GM10248 (cell line): ENCODE measurements at regions not wholly inside any gene's neighbourhood (a gene's known extent, or its start where the extent isn't known, plus 50 kb on each side); places are given as distances from the start of the nearest gene placed in this dataset.

Experiments used
- CTCF ChIA-PET: fragments of 300-600 bp; sonication (Branson Sonifier 250); formaldehyde crosslinking; extraction: SDS; loops from one replicate; lab custom pipeline; 2021; ENCODE audit warnings: antibody characterized with exemption; lab: Yijun Ruan, JAX
- POLR2A ChIA-PET: fragments of 350-650 bp; sonication (Branson Sonifier 250); formaldehyde crosslinking; extraction: SDS; loops from one replicate; lab custom pipeline; 2020; ENCODE audit warnings: antibody characterized with exemption; lab: Yijun Ruan, JAX
- DNase-seq: peaks from one replicate; pipeline ENCODE4 v3.0.0; 2012; ENCODE audit errors: extremely low spot score
- CTCF ChIP-seq: IDR thresholded peaks from 2 replicates; pipeline ENCODE4 v1.5.1; 2012; ENCODE audit warnings: mild to moderate bottlenecking, low read depth; ENCODE audit errors: extremely low read depth, missing control alignments, control extremely low read depth

- TF ChIP-seq CTCF, result no peak
- no peak for DNase-seq
- ChIA-PET CTCF (no interaction called here), POLR2A (no interaction called here)
These were observed 388.1 kb upstream of the CHAC2 start for GRCh38 chr2:53379547-53379946.

GRCh38 chr2:53378791-53379190 is 388.8 kb upstream of the CHAC2 start:
- TF ChIP-seq CTCF, result no peak
- ChIA-PET CTCF (no interaction called here), POLR2A (no interaction called here)
- DNase-seq, result no peak

GRCh38 chr2:53373126-53373525 is 394.5 kb upstream of the CHAC2 start:
- TF ChIP-seq CTCF, result no peak

GRCh38 chr2:53366543-53366942 is 401.1 kb upstream of the CHAC2 start:
- DNase-seq, result no peak
- POLR2A ChIA-PET, result no interaction called here
- CTCF ChIA-PET, result no interaction called here
- TF ChIP-seq CTCF, result no peak

More at GRCh38 chr2:53373126-53373525, 394.5 kb upstream of the CHAC2 start:
- ChIA-PET CTCF (no interaction called here), POLR2A (no interaction called here)
- no peak for DNase-seq

- no peak for DNase-seq
- ChIA-PET POLR2A (no interaction called here), CTCF (no interaction called here)
- no peak for TF ChIP-seq CTCF
These were observed 404.7 kb upstream of the CHAC2 start for GRCh38 chr2:53362934-53363333.

- no peak for TF ChIP-seq CTCF
- ChIA-PET POLR2A (no interaction called here), CTCF (no interaction called here)
- no peak for DNase-seq
These were observed 411.2 kb upstream of the CHAC2 start for GRCh38 chr2:53356291-53356905.
